GM15510 (cell line): ENCODE measurements at regions not wholly inside any gene's neighbourhood (a gene's known extent, or its start where the extent isn't known, plus 50 kb on each side); places are given as distances from the start of the nearest gene placed in this dataset.

Source experiments
- POLR2A ChIP-seq: IDR thresholded peaks from 3 replicates; pipeline ENCODE4 v1.6.1; 2011; ENCODE audit warnings: borderline replicate concordance; ENCODE audit not compliant: insufficient read length; ENCODE audit errors: extremely low read depth

GRCh38 chr5:34487159-34487879 lies 168.8 kb upstream of the RAI14 start:
- TF ChIP-seq POLR2A, result no peak

GRCh38 chr5:34487956-34488355 lies 168.2 kb upstream of the RAI14 start:
- no peak for TF ChIP-seq POLR2A

GRCh38 chr5:34488984-34489383 lies 167.1 kb upstream of the RAI14 start:
- no peak for TF ChIP-seq POLR2A

- TF ChIP-seq POLR2A, result no peak
Observed at GRCh38 chr5:34490506-34491250, 165.4 kb upstream of the RAI14 start.

GRCh38 chr5:34491251-34491620 lies 164.9 kb upstream of the RAI14 start:
- TF ChIP-seq POLR2A, result no peak

GRCh38 chr5:34494111-34494755 lies 161.9 kb upstream of the RAI14 start:
- no peak for TF ChIP-seq POLR2A

GRCh38 chr5:34495178-34495577 lies 160.9 kb upstream of the RAI14 start:
- TF ChIP-seq POLR2A, result no peak

GRCh38 chr5:34496260-34496691 lies 159.9 kb upstream of the RAI14 start:
- no peak for TF ChIP-seq POLR2A

- TF ChIP-seq POLR2A, result no peak
Observed at GRCh38 chr5:34496701-34497469, 159.2 kb upstream of the RAI14 start.

GRCh38 chr5:34497470-34497808 lies 158.7 kb upstream of the RAI14 start:
- no peak for TF ChIP-seq POLR2A

GRCh38 chr5:34498572-34498971 lies 157.6 kb upstream of the RAI14 start:
- TF ChIP-seq POLR2A, result no peak

- TF ChIP-seq POLR2A, result no peak
Observed at GRCh38 chr5:34499001-34499734, 157.0 kb upstream of the RAI14 start.

- no peak for TF ChIP-seq POLR2A
Observed at GRCh38 chr5:34500236-34500847, 155.8 kb upstream of the RAI14 start.

- TF ChIP-seq POLR2A, result no peak
Observed at GRCh38 chr5:34501016-34501415, 155.1 kb upstream of the RAI14 start.
